ENCODE measurements at regions not wholly inside any gene's neighbourhood (a gene's known extent, or its start where the extent isn't known, plus 50 kb on each side); places are given as distances from the start of the nearest gene placed in this dataset.

DNA sequence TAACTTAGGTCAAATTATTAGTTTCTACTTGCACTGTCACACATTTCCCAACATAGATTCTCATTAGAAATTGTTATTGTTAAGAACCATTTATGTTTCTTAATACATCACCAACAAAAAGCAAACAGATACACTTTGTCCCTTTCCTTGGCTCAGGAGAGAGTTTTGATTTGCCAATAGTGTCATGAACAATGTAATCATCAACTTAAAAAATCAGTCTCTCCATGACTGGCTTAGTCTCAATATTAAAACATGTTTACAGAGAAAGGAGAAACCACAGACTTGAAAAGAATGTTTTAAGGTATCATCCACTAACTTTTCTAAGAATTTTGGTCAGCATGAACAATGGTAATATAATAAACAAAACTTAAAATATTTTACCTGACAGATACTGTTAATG, 416.5 kb upstream of the KCNH7 start:
- no peak for DNase-seq (ENCODE audit: low read depth)
- Histone ChIP-seq H3K36me3 (ENCODE audit: control insufficient read depth, insufficient read depth, low read length) (no peaks in the 10 kb centered on the region), H3K4me3 (ENCODE audit: low read depth, low read length) (no peak overlapping the region), H3K27me3 (ENCODE audit: control insufficient read depth, insufficient read depth, low read length) (no peaks in the 10 kb centered on the region)
- CTCF ChIA-PET, result no interaction called here
- TF ChIP-seq, protein P1, sequence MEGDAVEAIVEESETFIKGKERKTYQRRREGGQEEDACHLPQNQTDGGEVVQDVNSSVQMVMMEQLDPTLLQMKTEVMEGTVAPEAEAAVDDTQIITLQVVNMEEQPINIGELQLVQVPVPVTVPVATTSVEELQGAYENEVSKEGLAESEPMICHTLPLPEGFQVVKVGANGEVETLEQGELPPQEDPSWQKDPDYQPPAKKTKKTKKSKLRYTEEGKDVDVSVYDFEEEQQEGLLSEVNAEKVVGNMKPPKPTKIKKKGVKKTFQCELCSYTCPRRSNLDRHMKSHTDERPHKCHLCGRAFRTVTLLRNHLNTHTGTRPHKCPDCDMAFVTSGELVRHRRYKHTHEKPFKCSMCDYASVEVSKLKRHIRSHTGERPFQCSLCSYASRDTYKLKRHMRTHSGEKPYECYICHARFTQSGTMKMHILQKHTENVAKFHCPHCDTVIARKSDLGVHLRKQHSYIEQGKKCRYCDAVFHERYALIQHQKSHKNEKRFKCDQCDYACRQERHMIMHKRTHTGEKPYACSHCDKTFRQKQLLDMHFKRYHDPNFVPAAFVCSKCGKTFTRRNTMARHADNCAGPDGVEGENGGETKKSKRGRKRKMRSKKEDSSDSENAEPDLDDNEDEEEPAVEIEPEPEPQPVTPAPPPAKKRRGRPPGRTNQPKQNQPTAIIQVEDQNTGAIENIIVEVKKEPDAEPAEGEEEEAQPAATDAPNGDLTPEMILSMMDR (IDR thresholded peaks at IDR 0.05; ENCODE audit: insufficient read depth, low read depth, low read length), result no peak
- POLR2A ChIA-PET, result no interaction called here

DNA sequence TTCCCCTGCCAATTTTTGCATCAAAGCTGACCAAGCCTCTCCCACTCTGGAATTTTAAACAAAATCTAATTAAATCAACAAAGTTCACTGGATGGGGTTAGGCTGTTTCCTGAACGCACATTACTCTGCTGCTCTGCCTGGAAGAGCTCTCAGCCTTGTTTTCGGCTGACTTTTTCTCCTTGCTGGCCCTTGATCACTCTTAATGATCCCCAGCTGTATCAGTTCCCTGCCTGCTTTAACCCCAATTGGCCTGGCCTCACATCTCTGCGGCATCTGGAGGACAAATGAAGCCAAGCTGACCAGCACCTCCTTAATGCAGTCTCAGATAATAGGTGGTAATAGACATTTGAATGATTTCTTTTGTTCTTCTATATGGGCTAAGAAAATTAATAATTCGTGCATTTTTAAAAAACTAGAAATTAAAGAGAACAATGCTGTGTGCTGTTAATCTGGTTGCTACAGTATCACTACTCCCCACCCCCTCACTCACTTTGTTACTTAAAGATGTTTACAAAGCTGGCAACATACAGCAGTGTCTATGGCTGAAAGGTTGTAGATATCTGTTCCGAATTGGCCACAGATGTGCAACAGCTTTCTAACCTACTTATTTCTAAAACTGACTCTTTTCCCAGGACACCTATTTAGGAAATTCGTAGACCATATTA, 415.2 kb upstream of the KCNH7 start:
- no peak for DNase-seq (ENCODE audit: low read depth)
- Histone ChIP-seq H3K27me3 (ENCODE audit: control insufficient read depth, insufficient read depth, low read length) (no peaks in the 10 kb centered on the region), H3K36me3 (ENCODE audit: control insufficient read depth, insufficient read depth, low read length) (no peaks in the 10 kb centered on the region), H3K4me3 (ENCODE audit: low read depth, low read length) (no peak overlapping the region)
- TF ChIP-seq, protein P1 (IDR thresholded peaks at IDR 0.05; ENCODE audit: insufficient read depth, low read depth, low read length), result no peak
- CTCF ChIA-PET, result no interaction called here
- POLR2A ChIA-PET, result no interaction called here

DNA sequence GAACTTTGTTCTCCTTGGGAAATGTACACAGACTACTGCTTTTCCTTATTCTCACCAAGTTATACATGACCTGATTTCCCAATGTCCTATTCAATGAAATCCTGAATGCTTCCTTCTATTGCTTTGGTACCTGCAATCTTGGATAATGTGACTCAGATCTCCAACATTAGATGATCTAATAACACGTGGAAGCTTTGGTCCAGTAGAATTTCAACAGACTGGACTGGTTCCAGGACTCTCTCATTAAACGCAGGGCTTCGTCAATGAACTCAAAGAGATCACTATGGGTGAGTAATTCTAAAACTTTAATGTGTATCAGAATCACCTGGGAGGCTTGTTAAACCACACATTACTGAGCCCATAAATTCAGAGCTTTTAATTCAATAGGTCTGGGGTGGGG, 413.6 kb upstream of the KCNH7 start:
- Histone ChIP-seq H3K27me3 (ENCODE audit: control insufficient read depth, insufficient read depth, low read length) (no peaks in the 10 kb centered on the region), H3K36me3 (ENCODE audit: control insufficient read depth, insufficient read depth, low read length) (no peaks in the 10 kb centered on the region), H3K4me3 (ENCODE audit: low read depth, low read length) (no peak overlapping the region)
- DNase-seq (ENCODE audit: low read depth), result no peak
- CTCF ChIA-PET, result no interaction called here
- POLR2A ChIA-PET, result no interaction called here
- TF ChIP-seq, protein P1 (IDR thresholded peaks at IDR 0.05; ENCODE audit: insufficient read depth, low read depth, low read length), result no peak

DNA sequence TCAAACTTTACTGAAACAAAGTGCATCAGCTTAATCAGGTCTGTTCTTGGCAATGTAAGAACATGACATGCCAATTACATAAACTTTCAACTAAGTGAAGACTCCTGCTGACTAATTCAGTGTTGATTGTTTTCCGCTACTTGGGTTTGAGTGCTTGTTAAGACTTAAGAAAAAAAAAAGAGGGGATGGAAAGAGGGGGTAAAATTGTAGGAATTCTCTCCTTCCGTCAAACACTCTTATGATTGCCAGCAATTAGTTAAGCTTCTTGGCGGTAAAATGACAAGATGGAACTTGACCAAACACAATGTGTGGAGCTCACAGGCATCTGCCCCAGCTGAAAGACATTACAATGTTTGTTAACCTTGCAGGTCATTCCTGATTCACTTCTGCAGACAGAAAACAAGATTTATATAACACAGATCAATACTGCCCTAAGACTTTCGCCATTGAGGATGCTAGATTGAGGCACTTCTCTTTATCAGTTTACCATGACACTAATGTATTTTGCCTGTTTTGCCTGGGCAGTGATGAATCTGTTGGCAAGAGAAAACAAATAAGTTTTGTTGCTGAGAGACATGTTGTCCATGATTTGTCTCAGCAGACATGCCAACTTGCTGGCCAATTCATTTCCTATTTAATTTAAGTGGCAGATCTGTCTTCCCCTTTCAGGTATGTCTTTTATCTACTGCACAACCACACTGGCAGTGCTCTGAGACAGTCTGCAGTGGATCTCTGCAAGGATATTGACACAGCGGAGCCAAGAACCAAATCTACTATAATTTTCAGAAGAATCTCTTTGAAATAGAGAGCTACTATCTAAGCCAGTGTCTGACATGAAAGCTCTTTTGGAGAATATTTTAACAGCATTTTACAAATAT, 410.0 kb upstream of the KCNH7 start:
- no peak for DNase-seq (ENCODE audit: low read depth)
- ChIA-PET CTCF (no interaction called here), POLR2A (no interaction called here)
- Histone ChIP-seq H3K4me3 (ENCODE audit: low read depth, low read length) (no peak overlapping the region), H3K27me3 (ENCODE audit: control insufficient read depth, insufficient read depth, low read length) (no peaks in the 10 kb centered on the region), H3K36me3 (ENCODE audit: control insufficient read depth, insufficient read depth, low read length) (no peaks in the 10 kb centered on the region)
- TF ChIP-seq, protein P1 (IDR thresholded peaks at IDR 0.05; ENCODE audit: insufficient read depth, low read depth, low read length), result no peak

DNA sequence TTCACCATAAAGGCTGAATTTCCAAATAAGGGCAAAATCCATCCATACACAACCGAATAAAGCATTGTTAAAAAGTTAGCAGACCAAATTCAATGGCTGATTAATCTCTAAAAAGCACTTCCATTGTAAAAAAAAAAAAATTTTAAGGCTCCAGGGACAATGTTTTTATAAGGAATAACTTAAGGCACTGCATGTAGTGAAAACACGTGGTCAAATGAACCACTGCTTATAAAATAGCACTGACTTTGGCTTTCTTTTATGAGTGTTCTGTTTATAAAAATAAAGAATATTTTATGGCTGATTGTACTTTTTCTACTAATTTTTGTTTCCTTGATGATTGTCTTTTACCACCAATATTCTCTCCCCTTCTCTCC, 409.3 kb upstream of the KCNH7 start:
- DNase-seq (ENCODE audit: low read depth), result no peak
- Histone ChIP-seq H3K36me3 (ENCODE audit: control insufficient read depth, insufficient read depth, low read length) (no peaks in the 10 kb centered on the region), H3K27me3 (ENCODE audit: control insufficient read depth, insufficient read depth, low read length) (no peaks in the 10 kb centered on the region), H3K4me3 (ENCODE audit: low read depth, low read length) (no peak overlapping the region)
- TF ChIP-seq, protein P1 (IDR thresholded peaks at IDR 0.05; ENCODE audit: insufficient read depth, low read depth, low read length), result no peak
- CTCF ChIA-PET, result no interaction called here
- POLR2A ChIA-PET, result no interaction called here
